ELR (cell line): ENCODE measurements at regions not wholly inside any gene's neighbourhood (a gene's known extent, or its start where the extent isn't known, plus 50 kb on each side); places are given as distances from the start of the nearest gene placed in this dataset.
A peak's percentile ranks its signal among the peaks of the same experiment; 100 is the strongest.

Experiments used
- DNase-seq: peaks from one replicate; pipeline ENCODE4 v3.0.0-alpha.2; 2015; ENCODE audit warnings: low read depth

GRCh38 chr11:32039149-32039548 lies 51.7 kb upstream of the RCN1 start:
- no peak for DNase-seq

- DNase-seq: peak; percentile 66
These were observed 56.2 kb upstream of the RCN1 start for GRCh38 chr11:32034680-32035079.

- peak; percentile 94 for DNase-seq
These were observed 56.7 kb upstream of the RCN1 start for GRCh38 chr11:32034149-32034548.

- peak; percentile 41 for DNase-seq
These were observed 57.4 kb upstream of the RCN1 start for GRCh38 chr11:32033491-32033890.

GRCh38 chr11:32033067-32033466 lies 57.8 kb upstream of the RCN1 start:
- no peak for DNase-seq

- peak; percentile 64 for DNase-seq
These were observed 58.4 kb upstream of the RCN1 start for GRCh38 chr11:32032478-32032877.

- no peak for DNase-seq
These were observed 58.8 kb upstream of the RCN1 start for GRCh38 chr11:32032052-32032451.

- DNase-seq: no peak
These were observed 59.9 kb upstream of the RCN1 start for GRCh38 chr11:32030875-32031503.

- no peak for DNase-seq
These were observed 61.2 kb upstream of the RCN1 start for GRCh38 chr11:32029721-32030120.

DNA sequence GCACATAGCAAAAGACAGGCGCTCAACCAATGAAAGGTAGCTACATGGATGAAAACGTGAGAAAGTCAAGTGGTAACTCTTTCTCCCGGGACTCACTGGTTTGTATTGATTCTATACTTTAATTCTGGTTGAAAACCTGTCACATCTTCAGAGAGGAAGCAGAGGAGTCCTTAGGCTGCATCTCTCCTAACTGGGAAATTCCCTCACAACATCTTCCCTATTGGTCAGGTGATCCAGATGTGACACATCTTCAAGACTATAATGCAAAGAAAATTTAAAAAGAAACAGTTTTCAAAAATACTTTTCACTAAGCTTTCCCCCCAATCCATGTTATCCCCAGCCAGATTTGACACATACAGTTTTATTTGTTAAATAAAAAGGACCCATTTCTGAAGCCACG lies 62.7 kb upstream of the RCN1 start:
- no peak for DNase-seq

DNA sequence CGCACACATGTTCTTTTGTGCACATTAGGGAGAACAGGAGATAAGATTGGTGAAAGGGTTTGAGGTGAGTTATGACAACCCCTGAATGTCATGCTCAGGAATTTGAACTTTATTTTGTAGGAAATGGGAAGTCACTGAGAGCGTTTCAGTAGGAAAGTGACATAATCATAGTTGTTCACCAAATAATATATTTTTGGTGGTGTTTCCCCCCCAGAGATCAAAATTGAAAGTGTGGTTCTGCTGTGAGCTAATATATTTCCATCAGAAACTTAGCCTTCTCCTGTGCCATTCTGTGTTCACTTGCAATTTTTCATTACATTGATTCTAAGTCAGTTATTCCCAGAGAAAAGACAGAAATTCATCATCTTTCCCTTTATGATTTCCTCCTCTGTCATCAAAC lies 64.1 kb upstream of the RCN1 start:
- no peak for DNase-seq

DNA sequence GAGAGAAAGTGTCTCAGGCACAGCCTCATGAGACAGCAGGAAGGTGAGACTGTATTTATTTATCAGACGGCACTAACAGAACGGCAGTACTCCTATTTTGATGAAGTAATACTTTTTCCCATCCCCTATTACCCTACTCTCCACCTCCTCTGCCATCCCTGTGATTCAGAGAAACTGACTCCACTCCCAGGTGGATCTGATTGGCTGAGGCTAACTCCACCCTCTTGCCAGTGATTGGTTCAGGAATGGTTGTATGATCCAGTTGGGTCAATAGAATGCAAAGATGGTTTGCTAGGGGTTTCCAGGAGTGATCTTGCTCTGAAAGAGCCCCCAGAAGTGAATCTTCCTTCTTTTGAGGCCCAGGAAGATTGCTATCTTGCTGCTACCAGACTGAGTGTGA lies 65.9 kb upstream of the RCN1 start:
- DNase-seq: no peak

DNA sequence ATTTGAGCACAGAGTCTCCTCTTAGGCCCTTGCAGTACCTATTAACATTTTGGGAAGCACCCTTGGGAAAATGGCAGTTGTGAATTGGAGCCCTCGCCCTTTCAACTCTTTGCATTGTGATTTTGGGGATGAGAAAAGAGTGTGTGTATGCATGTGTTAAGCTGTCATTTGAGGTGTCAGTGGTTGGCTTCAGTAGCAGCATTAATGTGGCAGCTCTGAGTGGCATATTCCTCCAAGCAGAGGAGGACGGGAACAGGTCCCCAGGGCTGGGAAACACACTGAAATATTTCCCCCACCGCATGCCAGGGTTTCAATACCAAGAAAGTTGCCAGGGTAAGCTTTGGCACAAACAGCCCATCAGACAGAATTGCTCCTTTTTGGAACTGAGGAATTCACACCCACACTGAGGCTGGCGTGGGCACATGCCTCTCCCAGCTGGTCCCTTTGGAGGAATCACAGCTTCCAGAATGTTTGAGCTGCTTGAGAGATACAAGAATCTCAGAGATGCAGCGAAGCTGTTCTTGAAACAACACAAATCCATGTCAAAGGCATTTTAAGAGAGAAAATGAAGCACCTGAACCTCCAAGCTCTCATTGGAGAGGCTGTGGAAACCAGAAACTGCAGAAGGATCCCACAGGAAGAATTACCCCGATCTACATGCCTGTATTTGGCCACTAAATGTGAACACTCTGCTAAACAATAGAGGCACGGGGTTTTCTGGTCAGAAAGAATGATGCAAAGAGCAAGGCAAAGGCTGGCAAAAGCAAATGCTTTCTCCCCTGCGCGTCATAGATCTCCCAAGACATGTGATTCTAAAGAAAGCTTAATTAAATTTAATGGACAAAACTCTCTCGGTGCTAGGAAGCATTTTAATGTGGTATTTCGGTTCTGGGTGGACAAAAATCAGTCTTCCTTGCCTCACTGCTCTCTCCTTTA lies 67.2 kb upstream of the RCN1 start:
- DNase-seq: no peak

DNA sequence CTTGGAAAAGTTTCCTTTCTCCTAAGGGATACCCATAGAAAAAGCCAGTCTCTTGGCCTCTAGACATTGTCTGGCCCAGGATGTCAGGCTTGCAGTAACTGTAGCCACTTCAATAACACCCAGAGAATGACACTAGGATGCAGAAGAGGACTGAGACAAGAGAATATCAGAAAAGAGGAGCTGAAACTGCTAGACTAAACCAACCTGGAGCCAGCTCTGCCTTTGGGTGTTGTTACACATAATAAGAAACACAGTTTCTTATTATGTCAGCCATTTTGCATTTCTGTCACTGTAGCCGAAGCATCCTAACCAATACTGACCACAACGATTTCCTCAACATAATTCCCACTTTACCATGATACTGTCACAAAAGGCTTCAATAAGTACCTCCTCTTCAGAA lies 72.2 kb upstream of the RCN1 start:
- DNase-seq: no peak

DNA sequence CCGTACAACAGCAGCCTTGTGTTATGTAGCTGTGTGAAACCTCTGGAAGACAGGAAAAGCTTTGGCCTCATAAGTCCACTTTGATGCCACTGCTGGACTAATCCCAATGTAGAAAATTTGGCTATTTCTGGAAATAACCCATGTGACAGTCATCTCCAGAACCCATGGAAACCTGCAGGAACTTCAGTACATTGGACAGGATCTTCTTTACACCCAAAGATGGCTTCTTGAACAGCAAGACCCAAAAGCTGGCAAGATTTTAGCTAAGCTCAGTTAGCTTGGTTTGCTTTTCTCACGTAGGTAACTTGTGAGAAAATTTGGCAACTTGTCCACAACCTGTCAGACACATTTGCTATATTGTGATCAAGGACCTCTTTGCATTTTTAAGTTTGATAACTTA lies 74.8 kb upstream of the RCN1 start:
- no peak for DNase-seq

DNA sequence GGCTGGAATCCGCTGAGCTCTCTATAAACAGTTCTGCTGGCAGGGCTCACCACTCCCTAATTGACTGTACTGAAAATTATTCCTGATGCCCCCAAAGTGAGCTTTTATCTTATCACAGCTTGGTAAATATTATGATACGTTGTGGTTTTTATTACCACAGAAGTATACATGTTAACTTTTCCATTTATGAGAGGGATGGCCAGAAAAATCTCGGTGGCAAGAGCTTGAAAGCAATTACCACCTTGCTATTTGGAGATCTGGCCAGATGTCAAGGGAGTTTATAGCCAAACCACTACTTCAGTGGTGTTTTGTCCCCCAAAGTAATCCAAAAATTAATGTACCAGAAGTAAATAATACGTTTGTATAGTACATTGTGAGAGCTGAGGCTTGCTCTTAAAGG lies 75.4 kb upstream of the RCN1 start:
- DNase-seq: no peak

- no peak for DNase-seq
These were observed 77.3 kb upstream of the RCN1 start for GRCh38 chr11:32013603-32014002.

DNA sequence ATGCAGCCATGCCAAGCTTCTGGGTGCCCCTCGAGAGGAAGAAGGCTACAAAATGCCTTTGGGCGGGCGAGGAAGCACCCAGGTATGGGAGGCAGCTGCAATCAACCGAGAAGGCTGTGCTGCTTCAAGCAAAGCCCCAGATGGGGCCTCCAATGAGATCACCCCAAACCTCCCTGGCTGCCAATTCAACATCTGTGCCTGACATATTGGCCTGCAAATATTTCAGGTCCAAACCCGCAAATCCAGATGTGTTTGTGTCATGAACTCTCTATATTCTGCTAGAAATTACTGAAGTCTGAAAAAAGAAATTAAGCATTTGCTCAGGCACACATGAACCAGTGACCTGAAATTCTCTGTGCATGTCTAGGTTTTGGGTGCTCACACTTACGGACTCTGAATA lies 78.8 kb upstream of the RCN1 start:
- no peak for DNase-seq

- no peak for DNase-seq
These were observed 81.9 kb upstream of the RCN1 start for GRCh38 chr11:32008880-32009551.

GRCh38 chr11:32006799-32007388 lies 84.0 kb upstream of the RCN1 start:
- peak; percentile 72 for DNase-seq

DNA sequence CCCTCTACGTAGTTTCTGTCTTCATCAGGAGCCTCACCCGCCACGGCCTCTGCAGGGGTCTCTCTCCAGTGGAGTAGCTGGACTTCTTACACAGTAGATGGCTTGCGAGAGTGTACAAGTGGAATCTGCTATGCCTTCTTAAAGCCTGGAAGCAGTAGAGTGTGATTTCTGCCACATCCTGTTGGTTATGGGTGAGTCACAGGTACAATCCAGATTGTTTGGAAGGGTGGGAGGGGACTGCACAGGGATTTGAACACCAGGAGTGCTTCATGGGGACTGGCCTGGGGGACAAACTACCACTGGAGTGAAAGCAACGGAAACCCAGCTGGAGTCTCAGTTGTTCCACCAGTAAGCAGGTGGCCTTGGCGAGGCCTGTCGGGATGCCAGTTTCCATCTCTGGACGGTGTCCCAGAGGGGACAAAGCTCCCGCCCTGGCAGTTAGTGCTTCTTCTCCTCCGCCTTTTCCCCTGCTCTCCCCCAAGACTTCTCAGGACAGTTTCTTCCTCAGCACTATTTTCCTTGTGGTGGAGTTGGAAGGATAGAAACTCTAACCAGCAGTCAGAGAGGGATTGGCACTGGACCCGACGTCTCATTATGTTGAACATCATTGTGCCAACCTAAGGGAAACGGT lies 85.0 kb upstream of the RCN1 start:
- DNase-seq: peak; percentile 82

GRCh38 chr11:32003335-32003734 lies 87.5 kb upstream of the RCN1 start:
- DNase-seq: no peak
